ENCODE measurements at regions not wholly inside any gene's neighbourhood (a gene's known extent, or its start where the extent isn't known, plus 50 kb on each side); places are given as distances from the start of the nearest gene placed in this dataset.

DNA sequence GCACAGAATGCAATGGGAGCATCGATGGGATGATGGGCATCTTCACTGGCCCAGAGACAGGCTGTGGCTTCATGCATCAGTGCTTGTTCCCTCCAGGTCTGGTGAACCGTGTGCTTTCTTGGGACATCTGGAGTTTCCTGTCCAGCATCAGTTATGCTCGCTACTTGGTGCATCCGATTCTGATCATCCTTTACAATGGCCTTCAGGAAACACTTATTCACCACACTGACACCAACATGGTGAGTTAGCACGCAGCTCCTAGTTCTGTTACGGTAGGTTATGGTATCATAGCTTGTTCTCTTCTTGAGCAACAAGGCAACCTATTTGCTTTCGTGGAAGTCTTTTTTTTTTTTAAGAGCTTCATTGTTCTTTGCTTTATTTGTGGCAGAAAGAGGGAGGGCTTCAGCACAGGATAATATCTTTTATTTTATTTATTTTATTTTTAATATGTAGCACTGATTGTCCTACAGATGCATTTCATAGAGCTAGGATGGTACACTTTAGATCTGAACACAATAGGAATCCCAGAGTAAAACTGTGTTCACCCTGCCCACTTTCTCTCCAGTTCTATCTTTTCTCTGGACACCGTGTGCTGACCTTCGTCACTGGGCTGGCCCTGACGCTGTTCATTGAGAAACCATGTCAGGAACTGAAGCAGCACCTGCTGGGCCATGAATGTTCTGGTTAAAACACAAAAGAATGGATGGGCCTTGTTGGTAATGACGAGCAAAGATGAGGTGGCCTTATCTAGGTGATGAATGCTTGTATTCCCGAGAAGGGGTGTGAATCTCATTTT, 71.2 kb upstream of the SEC11C start:
- TF ChIP-seq JUNB (CRISPR knock-in tag; IDR thresholded peaks at IDR 0.05; ENCODE audit: borderline replicate concordance) (no peak), RNF2 (conservative IDR thresholded peaks at IDR 0.05; ENCODE audit: low read depth) (no peak)

Data from HepG2 (cell line).